WI38 (cell line): ENCODE measurements at regions not wholly inside any gene's neighbourhood (a gene's known extent, or its start where the extent isn't known, plus 50 kb on each side); places are given as distances from the start of the nearest gene placed in this dataset.

ENCODE experiments used
- H3K4me3 ChIP-seq: 2 replicates; pipeline ENCODE4 v1.5.1; 2011; ENCODE audit warnings: low read depth, mild to moderate bottlenecking, control low read depth, low read length
- CTCF ChIP-seq: IDR thresholded peaks from 2 replicates; pipeline ENCODE4 v1.5.1; 2012; ENCODE audit warnings: low read depth, mild to moderate bottlenecking, control low read depth, low read length

- TF ChIP-seq CTCF, result no peak
- H3K4me3 ChIP-seq, result no peak overlapping the region
Measured at GRCh38 chr12:94048757-94049156, 99.6 kb upstream of the PLXNC1 start.

GRCh38 chr12:94049718-94050117 is 98.7 kb upstream of the PLXNC1 start:
- H3K4me3 ChIP-seq, result no peak overlapping the region
- no peak for TF ChIP-seq CTCF

GRCh38 chr12:94053676-94054075 is 94.7 kb upstream of the PLXNC1 start:
- no peak for TF ChIP-seq CTCF

GRCh38 chr12:94055528-94055927 is 92.8 kb upstream of the PLXNC1 start:
- no peak for TF ChIP-seq CTCF
- no peak overlapping the region for H3K4me3 ChIP-seq

More at GRCh38 chr12:94053676-94054075, 94.7 kb upstream of the PLXNC1 start:
- H3K4me3 ChIP-seq, result no peak overlapping the region

- no peak overlapping the region for H3K4me3 ChIP-seq
Measured at GRCh38 chr12:94056419-94057158, 91.8 kb upstream of the PLXNC1 start.

GRCh38 chr12:94057262-94058151 is 90.9 kb upstream of the PLXNC1 start:
- H3K4me3 ChIP-seq, result no peak overlapping the region
- no peak for TF ChIP-seq CTCF

More at GRCh38 chr12:94056419-94057158, 91.8 kb upstream of the PLXNC1 start:
- TF ChIP-seq CTCF, result no peak
